ENCODE measurements at regions not wholly inside any gene's neighbourhood (a gene's known extent, or its start where the extent isn't known, plus 50 kb on each side); places are given as distances from the start of the nearest gene placed in this dataset.
"Not testable (repeated sequence)": the region's sequence is repeated elsewhere in the genome, so short reads cannot be mapped to it uniquely, and the experiment has no call there.

DNA sequence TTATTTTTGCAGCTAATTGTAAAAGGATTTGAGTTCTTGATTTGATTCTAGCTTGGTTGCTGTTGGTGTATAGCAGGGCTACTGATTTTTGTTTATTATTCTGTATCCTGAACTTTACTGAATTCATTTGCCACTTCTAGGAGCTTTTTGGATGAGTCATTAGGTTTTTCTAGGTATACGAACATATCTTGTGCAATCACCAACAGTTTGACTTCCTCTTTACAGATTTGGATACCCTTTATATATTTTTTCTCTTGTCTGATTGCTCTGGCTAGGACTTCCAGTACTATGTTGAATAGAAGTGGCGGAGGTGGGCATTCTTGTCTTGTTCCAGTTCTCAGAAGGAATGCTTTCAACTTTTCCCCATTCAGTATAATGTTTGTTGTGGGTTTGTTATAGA lies 210.8 kb downstream of the FGF10 start:
- TF ChIP-seq, protein P1, sequence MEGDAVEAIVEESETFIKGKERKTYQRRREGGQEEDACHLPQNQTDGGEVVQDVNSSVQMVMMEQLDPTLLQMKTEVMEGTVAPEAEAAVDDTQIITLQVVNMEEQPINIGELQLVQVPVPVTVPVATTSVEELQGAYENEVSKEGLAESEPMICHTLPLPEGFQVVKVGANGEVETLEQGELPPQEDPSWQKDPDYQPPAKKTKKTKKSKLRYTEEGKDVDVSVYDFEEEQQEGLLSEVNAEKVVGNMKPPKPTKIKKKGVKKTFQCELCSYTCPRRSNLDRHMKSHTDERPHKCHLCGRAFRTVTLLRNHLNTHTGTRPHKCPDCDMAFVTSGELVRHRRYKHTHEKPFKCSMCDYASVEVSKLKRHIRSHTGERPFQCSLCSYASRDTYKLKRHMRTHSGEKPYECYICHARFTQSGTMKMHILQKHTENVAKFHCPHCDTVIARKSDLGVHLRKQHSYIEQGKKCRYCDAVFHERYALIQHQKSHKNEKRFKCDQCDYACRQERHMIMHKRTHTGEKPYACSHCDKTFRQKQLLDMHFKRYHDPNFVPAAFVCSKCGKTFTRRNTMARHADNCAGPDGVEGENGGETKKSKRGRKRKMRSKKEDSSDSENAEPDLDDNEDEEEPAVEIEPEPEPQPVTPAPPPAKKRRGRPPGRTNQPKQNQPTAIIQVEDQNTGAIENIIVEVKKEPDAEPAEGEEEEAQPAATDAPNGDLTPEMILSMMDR (IDR thresholded peaks at IDR 0.05; ENCODE audit: control insufficient read depth, insufficient read depth, low read depth, low read length, missing control alignments), result no peak
- DNase-seq (ENCODE audit: low read depth), result no peak
- no peak overlapping the region for H3K4me3 ChIP-seq (ENCODE audit: control insufficient read depth, low read depth, low read length)

DNA sequence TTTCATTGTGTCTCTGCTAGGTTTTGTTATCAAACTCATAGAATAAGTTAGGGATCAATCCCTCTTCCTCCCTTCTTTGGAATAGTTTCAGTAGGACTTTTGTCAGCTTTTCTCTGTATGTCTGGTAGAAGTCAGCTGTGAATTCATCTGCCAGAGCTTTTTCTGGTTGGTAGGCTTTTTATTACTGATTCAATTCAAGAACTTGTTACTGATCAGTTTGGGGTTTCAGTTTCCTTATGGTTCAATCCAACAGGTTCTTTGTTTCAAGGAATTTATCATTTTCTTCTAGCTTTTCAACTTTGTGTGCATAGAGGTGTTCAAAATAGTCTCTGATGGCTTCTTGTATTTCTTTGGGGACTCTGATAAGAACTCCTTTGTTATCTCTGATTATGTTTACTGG lies 221.7 kb downstream of the FGF10 start:
- H3K4me3 ChIP-seq (ENCODE audit: control insufficient read depth, low read depth, low read length), result no peak overlapping the region
- no peak for DNase-seq (ENCODE audit: low read depth)
- TF ChIP-seq, protein P1 (IDR thresholded peaks at IDR 0.05; ENCODE audit: control insufficient read depth, insufficient read depth, low read depth, low read length, missing control alignments), result no peak

DNA sequence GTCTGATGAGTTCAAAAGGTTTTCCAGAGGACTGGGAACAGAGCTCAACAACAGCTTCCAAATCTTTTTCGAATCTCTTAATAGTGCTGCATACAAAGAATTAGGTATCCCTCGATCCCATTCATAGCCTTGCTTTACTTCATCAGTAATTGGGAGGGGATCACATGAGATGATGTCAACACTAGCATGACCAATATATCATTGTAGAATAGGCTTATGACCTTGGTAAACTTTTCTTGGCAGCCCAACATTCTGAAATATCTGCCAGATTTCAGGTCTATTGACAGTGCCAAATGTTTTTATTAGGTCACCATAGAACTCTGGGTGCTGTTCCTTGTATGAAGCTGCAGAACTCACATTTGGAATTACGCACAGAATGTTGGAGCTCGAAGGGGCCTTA lies 228.9 kb downstream of the FGF10 start:
- TF ChIP-seq, protein P1 (IDR thresholded peaks at IDR 0.05; ENCODE audit: control insufficient read depth, insufficient read depth, low read depth, low read length, missing control alignments), result no peak
- H3K4me3 ChIP-seq (ENCODE audit: control insufficient read depth, low read depth, low read length), result no peak overlapping the region
- no peak for DNase-seq (ENCODE audit: low read depth)

DNA sequence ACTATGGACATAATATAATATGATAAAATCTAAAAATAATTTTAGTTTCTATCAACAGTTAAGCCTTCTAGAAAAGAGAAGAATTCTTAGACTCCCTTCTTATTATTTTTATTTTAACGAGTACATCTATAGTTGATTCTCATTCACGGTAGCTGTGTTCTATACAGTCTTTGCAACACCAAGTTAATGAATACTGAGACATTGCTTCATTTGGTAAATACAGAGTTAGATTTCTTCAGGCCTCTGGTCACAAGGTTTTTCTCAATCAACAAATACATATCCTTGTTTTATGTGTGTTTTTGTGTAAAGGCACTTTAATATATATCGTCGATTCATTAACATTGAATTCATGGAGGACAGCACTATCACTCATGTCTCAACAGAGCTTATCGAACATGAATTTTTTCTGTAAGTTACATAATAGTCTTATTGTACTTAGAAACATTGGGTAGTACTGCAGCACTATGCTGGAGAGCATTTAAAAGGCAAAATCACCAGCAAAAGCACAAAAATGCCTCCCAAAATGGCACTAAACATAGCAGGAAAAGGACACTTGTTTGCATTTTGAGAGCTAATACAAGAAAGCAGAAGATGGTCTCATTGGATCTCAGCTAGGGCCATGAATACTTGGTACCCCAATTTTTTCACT lies 239.0 kb downstream of the FGF10 start:
- TF ChIP-seq, protein P1 (IDR thresholded peaks at IDR 0.05; ENCODE audit: control insufficient read depth, insufficient read depth, low read depth, low read length, missing control alignments), result no peak
- no peak overlapping the region for H3K4me3 ChIP-seq (ENCODE audit: control insufficient read depth, low read depth, low read length)
- DNase-seq (ENCODE audit: low read depth), result no peak

DNA sequence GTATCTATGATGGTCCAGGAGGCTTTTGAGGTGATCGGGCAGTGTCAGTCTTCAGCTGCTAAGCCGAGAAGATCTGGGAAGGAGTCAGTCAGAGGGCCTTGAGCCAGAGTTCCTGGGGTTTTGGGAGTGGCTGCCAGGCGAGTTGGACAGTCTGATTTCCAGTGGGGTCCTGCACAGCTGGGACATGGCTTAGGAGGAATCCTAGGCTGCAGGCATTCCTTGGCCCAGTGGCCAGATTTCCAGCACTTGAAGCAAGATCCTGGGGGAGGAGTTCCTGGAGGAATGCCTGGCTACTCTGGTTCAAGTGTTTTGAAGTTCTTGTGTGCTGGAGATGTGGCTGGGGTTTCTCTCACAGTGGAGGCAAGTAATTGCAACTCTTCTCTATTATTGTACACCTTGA lies 271.3 kb downstream of the FGF10 start:
- DNase-seq (ENCODE audit: low read depth); H3K4me3 ChIP-seq (ENCODE audit: control insufficient read depth, low read depth, low read length): not testable (repeated sequence)

DNA sequence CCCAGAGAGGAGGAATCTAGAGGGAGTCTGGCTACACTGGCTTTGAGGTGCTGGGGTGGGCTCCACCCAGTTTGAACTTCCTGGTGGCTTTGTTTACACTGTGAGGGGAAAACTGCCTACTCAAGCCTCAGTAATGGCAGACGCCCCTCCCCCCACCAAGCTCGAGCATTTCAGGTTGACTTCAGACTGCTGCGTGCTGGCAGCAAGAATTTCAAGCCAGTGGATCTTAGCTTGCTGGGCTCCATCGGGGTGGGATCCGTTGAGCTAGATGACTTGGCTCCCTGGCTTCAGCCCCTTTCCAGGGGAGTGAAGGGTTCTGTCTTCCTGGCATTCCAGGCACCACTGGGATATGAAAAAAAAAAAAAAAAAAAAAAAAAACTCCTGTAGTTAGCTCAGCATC lies 281.0 kb downstream of the FGF10 start:
- not testable (repeated sequence) for H3K4me3 ChIP-seq (ENCODE audit: control insufficient read depth, low read depth, low read length); DNase-seq (ENCODE audit: low read depth)

DNA sequence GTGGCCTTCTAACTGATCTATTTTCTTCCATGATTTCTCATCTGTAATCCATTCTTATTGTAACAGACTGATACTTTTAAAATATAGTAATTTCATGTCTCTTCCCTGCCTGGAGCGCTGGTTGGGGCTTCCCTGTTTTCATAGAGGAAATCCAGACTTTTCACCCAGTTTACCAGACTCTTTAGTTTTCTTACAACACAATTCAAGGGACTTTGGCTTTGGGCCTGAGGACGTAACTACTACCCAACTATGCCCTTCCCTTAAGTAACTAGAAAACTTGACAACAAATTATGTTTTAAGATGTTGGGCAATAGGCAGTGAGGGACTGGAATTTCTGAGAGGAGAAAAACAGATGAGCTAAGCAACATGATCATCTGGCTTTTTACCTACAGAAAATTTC lies 289.6 kb downstream of the FGF10 start:
- no peak overlapping the region for H3K4me3 ChIP-seq (ENCODE audit: control insufficient read depth, low read depth, low read length)
- DNase-seq (ENCODE audit: low read depth), result no peak
- TF ChIP-seq, protein P1 (IDR thresholded peaks at IDR 0.05; ENCODE audit: control insufficient read depth, insufficient read depth, low read depth, low read length, missing control alignments), result no peak

Data from AG09309 (cell line).